Endothelial cell of umbilical vein (primary cell): ENCODE measurements at regions not wholly inside any gene's neighbourhood (a gene's known extent, or its start where the extent isn't known, plus 50 kb on each side); places are given as distances from the start of the nearest gene placed in this dataset.

Source experiments
- MAX ChIP-seq: IDR thresholded peaks from 2 replicates; pipeline ENCODE4 v1.6.1; 2011; ENCODE audit not compliant: insufficient read depth, insufficient read length
- POLR2A ChIP-seq: IDR thresholded peaks from 2 replicates; pipeline ENCODE4 v1.6.1; 2012; ENCODE audit warnings: low read depth, mild to moderate bottlenecking, control low read depth, low read length
- POLR2AphosphoS5 ChIP-seq: IDR thresholded peaks from 2 replicates; pipeline ENCODE4 v1.6.1; 2012; ENCODE audit warnings: low read depth, mild to moderate bottlenecking, control low read depth, low read length, moderate library complexity; ENCODE audit not compliant: insufficient read depth
- TF ChIP-seq, protein P1 (sequence below), 2 donors: IDR thresholded peaks; 1 replicate in 1 of 2; 2 replicates in 1 of 2; pipeline ENCODE4 v1.5.1; 2011; ENCODE audit warnings: low read length in 2 of 2, mild to moderate bottlenecking in 2 of 2, moderate library complexity in 2 of 2, control low read depth in 1 of 2, inconsistent platforms in 1 of 2, low read depth in 1 of 2; ENCODE audit not compliant: insufficient read depth in 1 of 2; ENCODE audit errors: extremely low read depth in 1 of 2

GRCh38 chr10:61063901-61064300 is 119.9 kb upstream of the RHOBTB1 start:
- TF ChIP-seq POLR2AphosphoS5 = no peak
- no peak for TF ChIP-seq POLR2A
- TF ChIP-seq, protein P1, sequence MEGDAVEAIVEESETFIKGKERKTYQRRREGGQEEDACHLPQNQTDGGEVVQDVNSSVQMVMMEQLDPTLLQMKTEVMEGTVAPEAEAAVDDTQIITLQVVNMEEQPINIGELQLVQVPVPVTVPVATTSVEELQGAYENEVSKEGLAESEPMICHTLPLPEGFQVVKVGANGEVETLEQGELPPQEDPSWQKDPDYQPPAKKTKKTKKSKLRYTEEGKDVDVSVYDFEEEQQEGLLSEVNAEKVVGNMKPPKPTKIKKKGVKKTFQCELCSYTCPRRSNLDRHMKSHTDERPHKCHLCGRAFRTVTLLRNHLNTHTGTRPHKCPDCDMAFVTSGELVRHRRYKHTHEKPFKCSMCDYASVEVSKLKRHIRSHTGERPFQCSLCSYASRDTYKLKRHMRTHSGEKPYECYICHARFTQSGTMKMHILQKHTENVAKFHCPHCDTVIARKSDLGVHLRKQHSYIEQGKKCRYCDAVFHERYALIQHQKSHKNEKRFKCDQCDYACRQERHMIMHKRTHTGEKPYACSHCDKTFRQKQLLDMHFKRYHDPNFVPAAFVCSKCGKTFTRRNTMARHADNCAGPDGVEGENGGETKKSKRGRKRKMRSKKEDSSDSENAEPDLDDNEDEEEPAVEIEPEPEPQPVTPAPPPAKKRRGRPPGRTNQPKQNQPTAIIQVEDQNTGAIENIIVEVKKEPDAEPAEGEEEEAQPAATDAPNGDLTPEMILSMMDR (IDR thresholded peaks at IDR 0.05; ENCODE audit: extremely low read depth in 1 of 2, insufficient read depth in 1 of 2, low read depth in 1 of 2, low read length in 2 of 2) = no peak
- TF ChIP-seq MAX = no peak
